ENCODE measurements at regions not wholly inside any gene's neighbourhood (a gene's known extent, or its start where the extent isn't known, plus 50 kb on each side); places are given as distances from the start of the nearest gene placed in this dataset.
"Not testable (repeated sequence)": the region's sequence is repeated elsewhere in the genome, so short reads cannot be mapped to it uniquely, and the experiment has no call there.

DNA sequence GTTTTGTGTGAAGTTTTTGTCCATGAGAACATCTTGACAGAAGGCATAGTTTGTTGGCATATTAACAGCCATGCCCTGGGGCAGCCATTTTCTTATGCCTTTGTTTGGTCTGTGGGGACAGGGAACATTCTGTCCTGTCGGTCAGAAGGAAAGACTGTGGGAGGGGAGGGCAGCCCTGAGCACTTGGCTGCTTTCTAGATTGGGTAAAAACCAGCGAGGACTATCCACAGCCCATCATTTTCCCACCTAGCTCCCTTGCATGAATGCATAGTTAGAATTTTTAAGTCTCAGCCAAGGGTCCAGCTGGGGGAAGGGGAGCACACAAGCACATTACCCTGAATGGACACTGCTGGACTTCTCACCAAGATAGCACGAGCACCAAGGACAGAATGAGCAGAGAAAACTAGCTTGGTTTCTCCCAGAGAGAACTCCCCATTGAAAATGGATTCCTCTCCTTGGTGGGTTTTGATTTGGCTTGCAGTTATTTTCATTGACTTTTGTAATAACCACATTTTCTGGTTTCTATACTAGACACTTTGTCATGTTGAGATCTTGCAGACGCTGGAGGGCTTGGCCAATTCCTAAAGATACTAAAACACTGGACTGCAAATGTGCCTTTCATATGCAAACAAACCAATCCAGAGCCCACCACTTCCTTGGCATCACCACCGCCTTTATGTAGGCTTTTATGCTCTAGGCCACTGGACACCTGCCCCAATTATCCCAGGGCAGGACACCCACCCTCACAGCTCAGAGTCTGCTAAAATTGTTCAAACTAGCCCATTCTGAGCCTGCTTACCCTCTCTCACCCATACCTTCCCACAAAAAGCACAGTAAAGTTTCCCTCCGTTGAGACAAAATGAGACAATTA lies 129.9 kb downstream of the BOD1 start:
- Histone ChIP-seq H3K4me3 (ENCODE audit: insufficient read depth, low read depth, low read length) (no peak overlapping the region), H3K36me3 (ENCODE audit: control insufficient read depth, insufficient read depth, low read length) (no peaks in the 10 kb centered on the region), H3K27ac (ENCODE audit: insufficient read depth, low read depth, low read length, poor library complexity, severe bottlenecking) (no peak overlapping the region), H3K27me3 (ENCODE audit: control insufficient read depth, insufficient read depth, low read length, poor library complexity, severe bottlenecking) (no peaks in the 10 kb centered on the region), H3K9me3 (ENCODE audit: control insufficient read depth, low read length) (no peaks in the 10 kb centered on the region), H3K4me1 (ENCODE audit: control insufficient read depth, insufficient read depth, low read length) (no peaks in the 10 kb centered on the region)
- 83 to 86% methylated on average over 6 of the region's 6 CpGs for WGBS, 2 experiments

DNA sequence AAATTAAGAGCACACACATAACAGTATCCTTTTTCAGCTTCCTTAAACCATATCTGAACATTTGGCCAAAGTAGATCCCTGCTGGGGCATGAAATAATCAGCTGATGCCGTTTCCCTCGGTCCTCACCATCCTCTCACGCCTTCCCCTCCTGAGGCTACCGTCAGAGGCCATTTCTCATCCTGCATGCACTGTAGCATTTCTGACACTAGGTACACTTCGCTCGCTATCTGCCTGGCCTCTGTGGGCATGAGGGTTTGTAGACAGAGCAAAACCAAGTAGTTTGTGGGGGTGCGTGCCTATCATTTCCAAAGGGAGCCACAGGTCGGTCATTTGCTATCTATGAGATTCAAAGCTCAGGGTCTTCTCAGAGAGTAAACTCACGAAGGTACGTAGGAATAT lies 131.9 kb downstream of the BOD1 start:
- 91 to 92% methylated on average over 10 of the region's 10 CpGs for WGBS, 2 experiments
- Histone ChIP-seq H3K4me3 (ENCODE audit: insufficient read depth, low read depth, low read length) (no peak overlapping the region), H3K9me3 (ENCODE audit: control insufficient read depth, low read length) (no peaks in the 10 kb centered on the region), H3K4me1 (ENCODE audit: control insufficient read depth, insufficient read depth, low read length) (no peaks in the 10 kb centered on the region), H3K36me3 (ENCODE audit: control insufficient read depth, insufficient read depth, low read length) (no peaks in the 10 kb centered on the region), H3K27ac (ENCODE audit: insufficient read depth, low read depth, low read length, poor library complexity, severe bottlenecking) (no peak overlapping the region), H3K27me3 (ENCODE audit: control insufficient read depth, insufficient read depth, low read length, poor library complexity, severe bottlenecking) (no peaks in the 10 kb centered on the region)

DNA sequence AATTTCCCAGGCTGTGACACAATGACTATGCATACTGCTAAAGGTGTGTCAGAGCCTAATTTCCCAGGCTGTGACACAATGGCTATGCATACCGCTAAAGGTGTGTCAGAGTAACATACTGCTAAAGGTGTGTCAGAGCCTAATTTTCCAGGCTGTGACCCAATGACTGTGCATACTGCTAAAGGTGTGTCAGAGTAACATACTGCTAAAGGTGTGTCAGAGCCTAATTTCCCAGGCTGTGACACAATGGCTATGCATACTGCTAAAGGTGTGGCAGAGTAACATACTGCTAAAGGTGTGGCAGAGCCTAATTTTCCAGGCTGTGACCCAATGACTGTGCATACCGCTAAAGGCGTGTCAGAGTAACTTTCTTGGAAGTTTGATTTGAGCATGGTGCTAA lies 132.9 kb downstream of the BOD1 start:
- H3K36me3 ChIP-seq (ENCODE audit: control insufficient read depth, insufficient read depth, low read length); H3K4me3 ChIP-seq (ENCODE audit: insufficient read depth, low read depth, low read length); H3K4me1 ChIP-seq (ENCODE audit: control insufficient read depth, insufficient read depth, low read length); H3K27me3 ChIP-seq (ENCODE audit: control insufficient read depth, insufficient read depth, low read length, poor library complexity, severe bottlenecking); H3K9me3 ChIP-seq (ENCODE audit: control insufficient read depth, low read length); H3K27ac ChIP-seq (ENCODE audit: insufficient read depth, low read depth, low read length, poor library complexity, severe bottlenecking): not testable (repeated sequence)
- WGBS, 2 experiments, result 73 to 81% methylated on average over 3 of the region's 3 CpGs

DNA sequence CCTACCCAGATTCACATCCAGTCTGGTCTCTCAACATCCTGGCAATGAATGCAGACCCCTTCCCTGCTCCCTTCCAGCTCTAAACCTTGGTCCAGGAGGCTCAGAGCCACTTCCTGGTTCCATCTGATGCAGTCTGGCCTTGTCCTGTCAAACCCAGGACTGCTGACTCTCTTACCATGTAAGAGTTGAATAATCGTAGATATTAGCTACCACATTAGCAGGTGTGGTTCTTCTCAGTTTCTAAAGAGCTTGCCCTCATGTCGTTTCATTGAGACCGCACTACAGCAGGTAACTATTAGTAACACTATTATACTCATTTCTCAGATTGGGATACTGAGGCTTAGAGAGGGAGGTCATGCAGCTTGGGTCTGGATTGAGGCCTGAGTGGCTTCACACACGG lies 133.3 kb downstream of the BOD1 start:
- H3K4me3 ChIP-seq (ENCODE audit: insufficient read depth, low read depth, low read length), result no peak overlapping the region
- no peak overlapping the region for H3K27ac ChIP-seq (ENCODE audit: insufficient read depth, low read depth, low read length, poor library complexity, severe bottlenecking)
- 93 to 96% methylated on average over 4 of the region's 4 CpGs for WGBS, 2 experiments
- no peaks in the 10 kb centered on the region for H3K4me1 ChIP-seq (ENCODE audit: control insufficient read depth, insufficient read depth, low read length)
- H3K27me3 ChIP-seq (ENCODE audit: control insufficient read depth, insufficient read depth, low read length, poor library complexity, severe bottlenecking), result no peaks in the 10 kb centered on the region
- no peaks in the 10 kb centered on the region for H3K9me3 ChIP-seq (ENCODE audit: control insufficient read depth, low read length)
- H3K36me3 ChIP-seq (ENCODE audit: control insufficient read depth, insufficient read depth, low read length), result no peaks in the 10 kb centered on the region

DNA sequence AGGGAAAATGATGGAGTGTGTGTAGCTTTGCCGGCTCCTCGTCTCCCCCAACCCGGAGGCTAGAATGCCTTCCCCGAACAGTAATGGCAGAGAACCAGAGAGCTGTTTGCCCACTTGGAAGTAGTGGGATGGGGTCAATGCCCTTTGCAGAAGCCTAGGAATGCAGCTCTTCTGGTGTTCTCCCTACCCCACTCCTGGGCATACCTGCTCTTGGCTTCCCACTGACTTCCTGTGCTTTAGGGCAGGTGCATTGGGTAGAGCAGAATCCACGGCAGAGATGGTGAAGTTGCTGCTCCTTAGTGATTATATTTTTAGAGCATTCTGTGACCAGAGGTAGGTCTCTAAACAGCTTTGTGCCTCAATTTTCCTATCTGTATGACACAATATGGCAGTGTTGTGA lies 134.6 kb downstream of the BOD1 start:
- 69 to 76% methylated on average over 5 of the region's 5 CpGs for WGBS, 2 experiments
- no peaks in the 10 kb centered on the region for H3K36me3 ChIP-seq (ENCODE audit: control insufficient read depth, insufficient read depth, low read length)
- H3K4me1 ChIP-seq (ENCODE audit: control insufficient read depth, insufficient read depth, low read length), result no peaks in the 10 kb centered on the region
- no peak overlapping the region for H3K4me3 ChIP-seq (ENCODE audit: insufficient read depth, low read depth, low read length)
- no peaks in the 10 kb centered on the region for H3K9me3 ChIP-seq (ENCODE audit: control insufficient read depth, low read length)
- H3K27me3 ChIP-seq (ENCODE audit: control insufficient read depth, insufficient read depth, low read length, poor library complexity, severe bottlenecking), result no peaks in the 10 kb centered on the region
- no peak overlapping the region for H3K27ac ChIP-seq (ENCODE audit: insufficient read depth, low read depth, low read length, poor library complexity, severe bottlenecking)

DNA sequence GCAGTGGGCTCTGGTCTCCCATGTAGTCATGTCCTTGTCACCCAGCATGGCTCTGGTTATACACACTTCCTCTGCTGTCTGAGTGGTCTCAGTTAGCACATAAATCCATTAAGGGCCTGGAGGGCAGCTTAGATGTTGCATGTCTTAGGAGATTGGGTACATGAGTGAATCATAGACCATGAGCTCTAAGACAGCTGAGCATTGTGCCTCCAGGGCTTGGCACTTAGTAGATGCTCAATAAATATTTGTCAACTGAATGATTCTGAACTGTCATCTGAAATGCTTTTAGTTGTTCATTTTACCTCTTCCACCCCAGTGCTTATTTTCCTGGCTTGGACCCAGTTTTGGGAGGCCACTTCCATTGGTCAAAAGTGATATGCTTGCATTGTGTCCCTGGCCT lies 135.6 kb downstream of the BOD1 start:
- Histone ChIP-seq H3K27me3 (ENCODE audit: control insufficient read depth, insufficient read depth, low read length, poor library complexity, severe bottlenecking) (no peaks in the 10 kb centered on the region), H3K9me3 (ENCODE audit: control insufficient read depth, low read length) (no peaks in the 10 kb centered on the region), H3K27ac (ENCODE audit: insufficient read depth, low read depth, low read length, poor library complexity, severe bottlenecking) (no peak overlapping the region), H3K4me3 (ENCODE audit: insufficient read depth, low read depth, low read length) (no peak overlapping the region), H3K36me3 (ENCODE audit: control insufficient read depth, insufficient read depth, low read length) (no peaks in the 10 kb centered on the region), H3K4me1 (ENCODE audit: control insufficient read depth, insufficient read depth, low read length) (no peaks in the 10 kb centered on the region)

DNA sequence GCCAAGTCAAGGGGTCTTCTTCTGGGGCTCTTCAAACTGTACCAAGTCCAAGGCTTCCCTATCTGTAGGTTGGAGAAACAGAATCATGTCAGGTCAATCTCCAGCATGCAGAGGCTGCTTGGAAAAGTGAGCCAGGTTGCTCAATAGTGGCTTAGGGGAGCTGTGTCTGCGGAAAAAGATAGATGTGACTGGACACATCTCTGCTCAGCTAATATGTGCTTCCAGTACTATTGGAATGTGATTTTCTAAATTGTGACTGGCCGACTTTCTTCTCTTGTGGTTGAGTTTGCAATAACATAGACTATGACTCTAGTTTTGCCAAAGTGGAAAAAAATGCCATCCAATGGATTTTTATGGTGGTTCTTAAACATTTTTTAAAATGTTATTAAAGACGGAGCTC lies 136.7 kb downstream of the BOD1 start:
- Histone ChIP-seq H3K27ac (ENCODE audit: insufficient read depth, low read depth, low read length, poor library complexity, severe bottlenecking) (no peak overlapping the region), H3K27me3 (ENCODE audit: control insufficient read depth, insufficient read depth, low read length, poor library complexity, severe bottlenecking) (no peaks in the 10 kb centered on the region), H3K36me3 (ENCODE audit: control insufficient read depth, insufficient read depth, low read length) (no peaks in the 10 kb centered on the region), H3K4me1 (ENCODE audit: control insufficient read depth, insufficient read depth, low read length) (no peaks in the 10 kb centered on the region), H3K9me3 (ENCODE audit: control insufficient read depth, low read length) (no peaks in the 10 kb centered on the region), H3K4me3 (ENCODE audit: insufficient read depth, low read depth, low read length) (no peak overlapping the region)
- WGBS, 2 experiments, result 58 to 65% methylated on average over 3 of the region's 3 CpGs

DNA sequence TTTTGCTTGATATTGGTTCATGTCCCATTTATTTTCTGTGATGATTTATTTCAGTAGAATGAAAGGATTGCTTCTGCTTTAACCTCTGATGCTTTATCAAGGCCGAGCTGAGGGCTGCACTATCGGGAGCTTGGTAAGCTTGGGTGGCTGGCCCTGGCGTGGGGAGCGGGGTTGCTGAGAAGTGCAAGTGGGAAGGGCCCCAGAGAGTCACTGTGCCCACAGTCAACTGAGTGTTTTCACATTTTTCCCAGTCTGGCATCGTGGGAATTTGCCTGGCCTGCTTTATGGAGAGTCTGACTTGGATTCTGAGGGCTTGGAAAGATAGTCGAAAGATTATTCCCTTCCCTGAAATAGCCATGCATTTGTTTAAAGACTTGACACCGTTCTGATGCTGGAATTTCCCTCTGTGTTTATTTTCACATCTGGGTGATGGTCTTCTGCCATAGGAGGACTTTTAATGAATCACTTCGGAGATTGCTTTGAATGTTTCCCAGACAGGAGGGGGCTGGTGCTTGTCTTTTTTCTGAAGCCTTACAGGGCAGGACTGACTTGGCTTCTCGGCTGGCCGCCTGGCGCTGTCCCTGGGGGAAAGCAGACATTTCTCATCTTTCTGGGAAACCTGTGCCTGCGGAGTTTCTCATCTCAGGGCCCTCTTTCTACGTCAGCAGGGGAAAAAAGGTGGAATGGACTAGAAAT lies 139.0 kb downstream of the BOD1 start:
- no peaks in the 10 kb centered on the region for H3K36me3 ChIP-seq (ENCODE audit: control insufficient read depth, insufficient read depth, low read length)
- peaks cover 3% of the 10 kb centered on the region for H3K4me1 ChIP-seq (ENCODE audit: control insufficient read depth, insufficient read depth, low read length)
- 89 to 93% methylated on average over 13 of the region's 13 CpGs for WGBS, 2 experiments
- H3K27ac ChIP-seq (ENCODE audit: insufficient read depth, low read depth, low read length, poor library complexity, severe bottlenecking), result no peak overlapping the region
- no peaks in the 10 kb centered on the region for H3K27me3 ChIP-seq (ENCODE audit: control insufficient read depth, insufficient read depth, low read length, poor library complexity, severe bottlenecking)
- H3K9me3 ChIP-seq (ENCODE audit: control insufficient read depth, low read length), result no peaks in the 10 kb centered on the region
- no peak overlapping the region for H3K4me3 ChIP-seq (ENCODE audit: insufficient read depth, low read depth, low read length)

DNA sequence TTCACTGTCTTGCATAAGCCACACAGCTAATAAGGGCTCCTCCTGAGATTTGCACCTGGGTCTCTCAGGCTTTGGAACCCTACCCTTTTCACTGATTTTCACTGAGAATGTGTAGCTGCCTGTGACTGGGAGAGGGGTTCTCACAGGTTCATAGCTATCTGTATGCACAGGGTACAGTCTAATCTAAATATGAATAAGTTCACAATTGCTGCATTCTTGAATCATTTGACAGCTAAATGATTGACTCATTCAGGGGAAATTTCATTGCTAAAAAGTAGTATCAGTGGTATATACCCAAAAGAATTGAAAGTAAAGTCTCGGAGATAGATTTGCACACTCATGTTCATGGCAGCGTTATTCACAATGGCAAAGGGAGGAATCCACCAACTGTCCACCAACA lies 140.7 kb downstream of the BOD1 start:
- Histone ChIP-seq H3K27ac (ENCODE audit: insufficient read depth, low read depth, low read length, poor library complexity, severe bottlenecking) (no peak overlapping the region), H3K4me1 (ENCODE audit: control insufficient read depth, insufficient read depth, low read length) (peaks cover 5% of the 10 kb centered on the region)
- WGBS, 2 experiments, result 93 to 100% methylated on average over 2 of the region's 2 CpGs

DNA sequence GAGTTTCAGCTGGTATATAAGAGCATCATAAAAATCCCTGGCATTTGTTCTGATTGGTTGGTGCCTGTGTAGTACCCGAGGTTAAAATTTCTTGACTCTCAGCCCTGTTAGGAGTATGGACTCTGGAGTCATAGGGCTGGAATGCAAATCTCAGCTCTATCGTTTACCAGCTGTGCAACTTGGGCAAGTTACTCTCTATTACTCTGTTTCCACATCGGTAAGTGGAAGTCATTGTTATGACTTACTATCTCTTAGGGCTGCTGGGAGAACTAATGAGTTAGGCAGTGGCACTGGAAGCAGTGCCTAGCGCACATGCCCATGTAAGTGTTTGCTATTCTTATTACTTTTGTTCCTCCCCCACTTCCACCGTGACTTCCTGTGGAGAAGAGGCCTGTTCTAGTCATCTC lies 141.6 kb downstream of the BOD1 start:
- no peak overlapping the region for H3K4me3 ChIP-seq (ENCODE audit: insufficient read depth, low read depth, low read length)
- H3K27me3 ChIP-seq (ENCODE audit: control insufficient read depth, insufficient read depth, low read length, poor library complexity, severe bottlenecking), result no peaks in the 10 kb centered on the region
- WGBS, 2 experiments, result 87 to 96% methylated on average over 5 of the region's 5 CpGs
- H3K27ac ChIP-seq (ENCODE audit: insufficient read depth, low read depth, low read length, poor library complexity, severe bottlenecking), result no peak overlapping the region
- H3K9me3 ChIP-seq (ENCODE audit: control insufficient read depth, low read length), result no peaks in the 10 kb centered on the region
- H3K4me1 ChIP-seq (ENCODE audit: control insufficient read depth, insufficient read depth, low read length), result peaks cover 5% of the 10 kb centered on the region
- H3K36me3 ChIP-seq (ENCODE audit: control insufficient read depth, insufficient read depth, low read length), result no peaks in the 10 kb centered on the region

More for the DNA sequence above, 140.7 kb downstream of the BOD1 start:
- Histone ChIP-seq H3K4me3 (ENCODE audit: insufficient read depth, low read depth, low read length) (no peak overlapping the region), H3K9me3 (ENCODE audit: control insufficient read depth, low read length) (no peaks in the 10 kb centered on the region), H3K27me3 (ENCODE audit: control insufficient read depth, insufficient read depth, low read length, poor library complexity, severe bottlenecking) (no peaks in the 10 kb centered on the region), H3K36me3 (ENCODE audit: control insufficient read depth, insufficient read depth, low read length) (no peaks in the 10 kb centered on the region)
